Fibroblast of mammary gland (primary cell): ENCODE measurements at regions not wholly inside any gene's neighbourhood (a gene's known extent, or its start where the extent isn't known, plus 50 kb on each side); places are given as distances from the start of the nearest gene placed in this dataset.

Source experiments
- DNase-seq: peaks from one replicate; pipeline ENCODE4 v3.0.0-alpha.2; 2010; ENCODE audit warnings: low read depth
- H3K4me3 ChIP-seq: 2 replicates; pipeline ENCODE4 v1.5.1; 2011; ENCODE audit warnings: low read depth, mild to moderate bottlenecking, low read length, moderate library complexity; ENCODE audit not compliant: control insufficient read depth
- CTCF ChIP-seq: conservative IDR thresholded peaks from 2 replicates; pipeline ENCODE4 v1.5.1; 2011; ENCODE audit warnings: low read depth, low read length, inconsistent platforms; ENCODE audit not compliant: control insufficient read depth, insufficient read depth

GRCh38 chr12:27875677-27876076, 95.6 kb upstream of the MANSC4 start:
- TF ChIP-seq CTCF: no peak
- no peak overlapping the region for H3K4me3 ChIP-seq
- no peak for DNase-seq

GRCh38 chr12:27873010-27873409, 93.0 kb upstream of the MANSC4 start:
- DNase-seq: no peak
- no peak overlapping the region for H3K4me3 ChIP-seq
- no peak for TF ChIP-seq CTCF

- DNase-seq: no peak
- H3K4me3 ChIP-seq: no peak overlapping the region
- TF ChIP-seq CTCF: no peak
Measured at GRCh38 chr12:27871946-27872345, 91.9 kb upstream of the MANSC4 start.

GRCh38 chr12:27870939-27871338, 90.9 kb upstream of the MANSC4 start:
- peak; percentile 55 for DNase-seq
- H3K4me3 ChIP-seq: no peak overlapping the region
- TF ChIP-seq CTCF: no peak

GRCh38 chr12:27869567-27869966, 89.5 kb upstream of the MANSC4 start:
- TF ChIP-seq CTCF: no peak
- H3K4me3 ChIP-seq: no peak overlapping the region
- no peak for DNase-seq

GRCh38 chr12:27868139-27868538, 88.1 kb upstream of the MANSC4 start:
- no peak overlapping the region for H3K4me3 ChIP-seq
- peak; percentile 89 for DNase-seq
- no peak for TF ChIP-seq CTCF
